ENCODE measurements at regions not wholly inside any gene's neighbourhood (a gene's known extent, or its start where the extent isn't known, plus 50 kb on each side); places are given as distances from the start of the nearest gene placed in this dataset.
"Not testable (repeated sequence)": the region's sequence is repeated elsewhere in the genome, so short reads cannot be mapped to it uniquely, and the experiment has no call there.

GRCh38 chr13:71303144-71303543, 563.9 kb downstream of the DACH1 start:
- no peaks in the 10 kb centered on the region for H3K4me1 ChIP-seq (ENCODE audit: control insufficient read depth in 1 of 2, insufficient read depth in 1 of 2, low read depth in 1 of 2, low read length in 1 of 2)
- H3K4me3 ChIP-seq (ENCODE audit: low read depth in 1 of 2, low read length in 1 of 2), result no peak overlapping the region
- no peaks in the 10 kb centered on the region for H3K36me3 ChIP-seq
- H3K9me3 ChIP-seq, result no peaks in the 10 kb centered on the region
- no peaks in the 10 kb centered on the region for H3K27me3 ChIP-seq
- TF ChIP-seq, protein P1, sequence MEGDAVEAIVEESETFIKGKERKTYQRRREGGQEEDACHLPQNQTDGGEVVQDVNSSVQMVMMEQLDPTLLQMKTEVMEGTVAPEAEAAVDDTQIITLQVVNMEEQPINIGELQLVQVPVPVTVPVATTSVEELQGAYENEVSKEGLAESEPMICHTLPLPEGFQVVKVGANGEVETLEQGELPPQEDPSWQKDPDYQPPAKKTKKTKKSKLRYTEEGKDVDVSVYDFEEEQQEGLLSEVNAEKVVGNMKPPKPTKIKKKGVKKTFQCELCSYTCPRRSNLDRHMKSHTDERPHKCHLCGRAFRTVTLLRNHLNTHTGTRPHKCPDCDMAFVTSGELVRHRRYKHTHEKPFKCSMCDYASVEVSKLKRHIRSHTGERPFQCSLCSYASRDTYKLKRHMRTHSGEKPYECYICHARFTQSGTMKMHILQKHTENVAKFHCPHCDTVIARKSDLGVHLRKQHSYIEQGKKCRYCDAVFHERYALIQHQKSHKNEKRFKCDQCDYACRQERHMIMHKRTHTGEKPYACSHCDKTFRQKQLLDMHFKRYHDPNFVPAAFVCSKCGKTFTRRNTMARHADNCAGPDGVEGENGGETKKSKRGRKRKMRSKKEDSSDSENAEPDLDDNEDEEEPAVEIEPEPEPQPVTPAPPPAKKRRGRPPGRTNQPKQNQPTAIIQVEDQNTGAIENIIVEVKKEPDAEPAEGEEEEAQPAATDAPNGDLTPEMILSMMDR (IDR thresholded peaks at IDR 0.05), result no peak
- no peak overlapping the region for H3K27ac ChIP-seq

GRCh38 chr13:71300602-71301001, 566.4 kb downstream of the DACH1 start:
- Histone ChIP-seq H3K36me3 (no peaks in the 10 kb centered on the region), H3K4me1 (ENCODE audit: control insufficient read depth in 1 of 2, insufficient read depth in 1 of 2, low read depth in 1 of 2, low read length in 1 of 2) (no peaks in the 10 kb centered on the region), H3K27ac (no peak overlapping the region), H3K4me3 (ENCODE audit: low read depth in 1 of 2, low read length in 1 of 2) (no peak overlapping the region), H3K9me3 (no peaks in the 10 kb centered on the region), H3K27me3 (no peaks in the 10 kb centered on the region)
- TF ChIP-seq, protein P1 (IDR thresholded peaks at IDR 0.05), result no peak

- no peak overlapping the region for H3K27ac ChIP-seq
These were observed 575.2 kb downstream of the DACH1 start for GRCh38 chr13:71291842-71292146.

GRCh38 chr13:71290963-71291841, 575.8 kb downstream of the DACH1 start:
- peak overlapping the region; percentile 52 for H3K27ac ChIP-seq
- no peaks in the 10 kb centered on the region for H3K36me3 ChIP-seq

More at GRCh38 chr13:71291842-71292146, 575.2 kb downstream of the DACH1 start:
- Histone ChIP-seq H3K4me1 (ENCODE audit: control insufficient read depth in 1 of 2, insufficient read depth in 1 of 2, low read depth in 1 of 2, low read length in 1 of 2) (peaks cover 0 to 5% of the 10 kb centered on the region in 2 experiments), H3K9me3 (no peaks in the 10 kb centered on the region), H3K4me3 (ENCODE audit: low read depth in 1 of 2, low read length in 1 of 2) (no peak overlapping the region), H3K27me3 (no peaks in the 10 kb centered on the region), H3K36me3 (no peaks in the 10 kb centered on the region)
- TF ChIP-seq, protein P1 (IDR thresholded peaks at IDR 0.05), result no peak

DNA sequence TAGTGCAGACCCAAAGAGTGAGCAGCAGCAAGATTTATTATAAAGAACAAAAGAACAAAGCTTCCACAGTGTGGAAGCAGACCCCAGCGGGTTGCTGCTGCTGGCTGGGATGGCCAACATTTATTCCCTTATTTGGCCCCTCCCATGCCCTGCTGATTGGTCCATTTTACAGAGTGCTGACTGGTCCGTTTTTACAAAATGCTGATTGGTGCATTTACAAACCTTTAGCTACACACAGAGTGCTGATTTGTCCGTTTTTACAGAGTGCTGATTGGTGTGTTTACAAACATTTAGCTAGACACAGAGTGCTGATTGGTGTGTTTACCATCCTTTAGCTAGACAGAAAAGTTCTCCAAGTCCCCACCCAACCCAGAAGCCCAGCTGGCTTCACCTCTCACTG, 577.0 kb downstream of the DACH1 start:
- not testable (repeated sequence) for H3K4me3 ChIP-seq (ENCODE audit: low read depth in 1 of 2, low read length in 1 of 2); H3K27me3 ChIP-seq; H3K9me3 ChIP-seq; H3K27ac ChIP-seq; H3K4me1 ChIP-seq (ENCODE audit: control insufficient read depth in 1 of 2, insufficient read depth in 1 of 2, low read depth in 1 of 2, low read length in 1 of 2); H3K36me3 ChIP-seq

More at GRCh38 chr13:71290963-71291841, 575.8 kb downstream of the DACH1 start:
- Histone ChIP-seq H3K4me3 (ENCODE audit: low read depth in 1 of 2, low read length in 1 of 2) (peak overlapping the region; percentile 50 to 61), H3K4me1 (ENCODE audit: control insufficient read depth in 1 of 2, insufficient read depth in 1 of 2, low read depth in 1 of 2, low read length in 1 of 2) (peaks cover 0 to 5% of the 10 kb centered on the region in 2 experiments), H3K27me3 (no peaks in the 10 kb centered on the region), H3K9me3 (no peaks in the 10 kb centered on the region)
- TF ChIP-seq, protein P1 (IDR thresholded peaks at IDR 0.05), result no peak

DNA sequence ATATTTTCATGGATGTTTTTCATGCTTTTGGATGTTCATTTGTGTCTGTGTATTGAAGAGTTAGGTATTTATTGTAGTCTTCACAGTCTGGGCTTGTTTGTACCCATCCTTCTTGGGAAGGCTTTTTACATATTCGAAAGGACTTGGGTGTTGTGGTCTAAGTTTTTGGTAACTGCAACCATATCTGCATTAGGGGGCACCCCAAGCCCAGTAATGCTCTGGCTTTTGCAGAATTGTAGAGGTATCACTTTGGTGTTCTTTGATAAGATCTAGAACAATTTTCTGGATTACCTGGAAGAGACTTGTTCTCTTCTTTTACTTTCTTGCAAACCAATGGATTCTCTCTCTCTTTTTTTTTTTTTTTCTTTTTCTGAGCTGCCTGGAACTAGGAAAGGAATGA, 581.3 kb downstream of the DACH1 start:
- H3K4me3 ChIP-seq (ENCODE audit: low read depth in 1 of 2, low read length in 1 of 2), result no peak overlapping the region
- H3K36me3 ChIP-seq, result no peaks in the 10 kb centered on the region
- no peak overlapping the region for H3K27ac ChIP-seq
- no peaks in the 10 kb centered on the region for H3K4me1 ChIP-seq (ENCODE audit: control insufficient read depth in 1 of 2, insufficient read depth in 1 of 2, low read depth in 1 of 2, low read length in 1 of 2)
- TF ChIP-seq, protein P1 (IDR thresholded peaks at IDR 0.05), result no peak
- no peaks in the 10 kb centered on the region for H3K9me3 ChIP-seq
- no peaks in the 10 kb centered on the region for H3K27me3 ChIP-seq
